PC-9 (cell line): ENCODE measurements at regions not wholly inside any gene's neighbourhood (a gene's known extent, or its start where the extent isn't known, plus 50 kb on each side); places are given as distances from the start of the nearest gene placed in this dataset.

ENCODE experiments used
- EZH2 ChIP-seq: fragments of 200-600 bp; sonication (generic); IDR thresholded peaks from 2 replicates; pipeline ENCODE4 v1.8.0; 2017; ENCODE audit warnings: antibody characterized with exemption, low read depth
- TF ChIP-seq, protein P1 (sequence below): fragments of 200-600 bp; sonication (generic); conservative IDR thresholded peaks from 2 replicates; pipeline ENCODE4 v1.6.1; 2017; ENCODE audit warnings: mixed run types, antibody characterized with exemption, mild to moderate bottlenecking, moderate library complexity

GRCh38 chrX:95152810-95153209 lies 1478.8 kb downstream of the FAM133A start:
- TF ChIP-seq, protein P1, sequence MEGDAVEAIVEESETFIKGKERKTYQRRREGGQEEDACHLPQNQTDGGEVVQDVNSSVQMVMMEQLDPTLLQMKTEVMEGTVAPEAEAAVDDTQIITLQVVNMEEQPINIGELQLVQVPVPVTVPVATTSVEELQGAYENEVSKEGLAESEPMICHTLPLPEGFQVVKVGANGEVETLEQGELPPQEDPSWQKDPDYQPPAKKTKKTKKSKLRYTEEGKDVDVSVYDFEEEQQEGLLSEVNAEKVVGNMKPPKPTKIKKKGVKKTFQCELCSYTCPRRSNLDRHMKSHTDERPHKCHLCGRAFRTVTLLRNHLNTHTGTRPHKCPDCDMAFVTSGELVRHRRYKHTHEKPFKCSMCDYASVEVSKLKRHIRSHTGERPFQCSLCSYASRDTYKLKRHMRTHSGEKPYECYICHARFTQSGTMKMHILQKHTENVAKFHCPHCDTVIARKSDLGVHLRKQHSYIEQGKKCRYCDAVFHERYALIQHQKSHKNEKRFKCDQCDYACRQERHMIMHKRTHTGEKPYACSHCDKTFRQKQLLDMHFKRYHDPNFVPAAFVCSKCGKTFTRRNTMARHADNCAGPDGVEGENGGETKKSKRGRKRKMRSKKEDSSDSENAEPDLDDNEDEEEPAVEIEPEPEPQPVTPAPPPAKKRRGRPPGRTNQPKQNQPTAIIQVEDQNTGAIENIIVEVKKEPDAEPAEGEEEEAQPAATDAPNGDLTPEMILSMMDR: no peak
- TF ChIP-seq EZH2: no peak
